ENCODE measurements at regions not wholly inside any gene's neighbourhood (a gene's known extent, or its start where the extent isn't known, plus 50 kb on each side); places are given as distances from the start of the nearest gene placed in this dataset.

DNA sequence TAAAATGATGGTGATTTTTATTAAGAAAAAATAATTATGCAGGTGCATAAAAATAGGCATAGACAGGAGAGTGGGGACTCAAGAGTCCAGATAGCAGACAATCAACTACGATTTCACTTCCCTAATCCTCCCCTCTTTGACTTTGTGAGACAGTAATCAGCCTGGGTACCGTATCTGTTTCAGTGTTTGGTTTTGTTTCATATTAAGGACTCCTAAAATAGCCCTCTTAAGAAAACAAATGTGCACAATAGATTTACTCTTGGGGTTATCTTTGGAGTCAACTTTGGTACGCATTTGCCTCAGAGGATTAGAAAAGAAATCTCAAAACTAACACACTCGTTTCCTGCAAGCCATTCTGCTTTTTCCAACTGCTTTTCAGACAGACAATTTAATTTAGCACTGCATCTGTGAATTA, 96.3 kb downstream of the ZNF608 start:
- ATAC-seq (replicated peaks in 6 of 8), result no peak
- 40 to 89% (median 69%) methylated on average over 1 to 4 of the region's 4 CpGs for WGBS, 10 experiments
- H3K27ac ChIP-seq, result peak overlapping the region in 1 of 2 donors; percentile 0
- in situ Hi-C loops (cut with MboI; ENCODE audit: low pct_unique_long_range_greater_than_20kb in 2 of 9, low sequenced_read_pairs in 9 of 9, unreplicated experiment in 9 of 9), result no loop called here
- peaks cover 71 to 74% of the 10 kb centered on the region in 2 donors for H3K4me1 ChIP-seq (replicated peaks in 1 of 2)
- no peak overlapping the region for H3K4me3 ChIP-seq

DNA sequence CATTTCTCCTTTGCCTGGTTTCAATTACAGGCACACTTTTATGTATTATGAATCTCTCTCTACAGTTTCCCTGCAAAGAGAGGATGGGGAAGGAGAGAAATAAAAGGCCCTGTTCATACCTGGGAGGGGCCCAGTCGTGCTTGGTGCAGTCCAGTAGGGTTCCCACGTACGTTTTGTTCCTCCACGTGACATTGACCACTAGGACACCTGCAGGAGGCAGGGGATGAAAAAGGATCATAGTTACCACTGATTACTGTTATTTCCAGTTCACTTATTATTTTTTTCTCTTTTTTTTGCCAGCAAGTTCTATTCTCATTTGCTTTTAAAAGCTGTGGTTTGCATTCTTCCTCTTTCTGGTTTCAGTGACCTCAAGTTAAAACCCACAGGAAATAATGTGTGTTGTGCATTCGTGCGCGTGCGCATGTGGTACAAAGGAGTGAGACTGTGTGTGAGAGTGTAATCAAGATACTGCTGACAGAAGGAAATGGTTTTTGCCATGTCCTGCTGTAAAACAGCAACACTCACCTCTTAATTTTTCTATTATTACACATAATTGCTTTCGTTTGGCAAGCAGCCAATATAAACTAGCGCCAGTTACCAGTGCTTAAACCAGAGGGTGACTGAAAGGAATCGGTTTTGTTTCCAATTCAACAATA, 96.8 kb downstream of the ZNF608 start:
- Histone ChIP-seq H3K4me1 (replicated peaks in 1 of 2) (peaks cover 65 to 69% of the 10 kb centered on the region in 2 donors), H3K4me3 (no peak overlapping the region), H3K27ac (peak overlapping the region in 1 of 2 donors; percentile 0)
- in situ Hi-C loops (cut with MboI; ENCODE audit: low pct_unique_long_range_greater_than_20kb in 2 of 9, low sequenced_read_pairs in 9 of 9, unreplicated experiment in 9 of 9), result no loop called here
- ATAC-seq (replicated peaks in 6 of 8), result no peak
- 30 to 79% (median 62%) methylated on average over 1 to 11 of the region's 11 CpGs for WGBS, 10 experiments

DNA sequence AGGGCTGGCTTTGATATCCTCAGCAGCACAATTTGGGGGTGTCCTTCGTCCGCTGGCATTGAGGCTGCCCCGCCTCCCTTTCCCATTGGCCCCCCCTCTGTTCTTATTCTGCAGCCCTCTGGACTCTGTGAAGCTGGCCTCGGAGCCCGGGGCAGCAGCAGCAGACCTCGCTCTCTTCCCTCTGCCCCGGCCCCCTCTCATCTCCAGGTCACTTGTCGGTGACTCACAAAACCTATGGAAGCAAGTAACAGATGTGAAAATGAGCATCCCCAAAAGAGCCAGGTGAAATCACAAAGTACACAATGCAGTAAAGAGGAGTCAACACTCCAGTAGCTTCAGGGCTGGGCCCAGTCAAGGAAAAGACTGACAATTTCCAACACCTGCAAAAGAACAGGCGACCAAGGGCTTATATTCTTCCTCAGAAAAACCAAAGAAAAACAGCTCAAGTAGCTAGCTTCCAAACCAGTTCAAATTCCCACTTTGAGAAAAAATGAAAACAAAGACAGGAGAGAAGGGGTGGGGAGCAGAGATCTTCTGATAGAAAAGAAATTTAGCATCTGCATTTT, 97.5 kb downstream of the ZNF608 start:
- peaks cover 59 to 68% of the 10 kb centered on the region in 2 donors for H3K4me1 ChIP-seq (replicated peaks in 1 of 2)
- H3K27ac ChIP-seq, result peak overlapping the region in 1 of 2 donors; percentile 0
- WGBS, 10 experiments, result 40 to 100% (median 82%) methylated on average over 1 to 6 of the region's 9 CpGs; no CpG with 5 or more reads in 2 of the 10 experiments
- ATAC-seq (replicated peaks in 6 of 8), result no peak
- H3K4me3 ChIP-seq, result no peak overlapping the region
- in situ Hi-C loops (cut with MboI; ENCODE audit: low pct_unique_long_range_greater_than_20kb in 2 of 9, low sequenced_read_pairs in 9 of 9, unreplicated experiment in 9 of 9), result no loop called here

DNA sequence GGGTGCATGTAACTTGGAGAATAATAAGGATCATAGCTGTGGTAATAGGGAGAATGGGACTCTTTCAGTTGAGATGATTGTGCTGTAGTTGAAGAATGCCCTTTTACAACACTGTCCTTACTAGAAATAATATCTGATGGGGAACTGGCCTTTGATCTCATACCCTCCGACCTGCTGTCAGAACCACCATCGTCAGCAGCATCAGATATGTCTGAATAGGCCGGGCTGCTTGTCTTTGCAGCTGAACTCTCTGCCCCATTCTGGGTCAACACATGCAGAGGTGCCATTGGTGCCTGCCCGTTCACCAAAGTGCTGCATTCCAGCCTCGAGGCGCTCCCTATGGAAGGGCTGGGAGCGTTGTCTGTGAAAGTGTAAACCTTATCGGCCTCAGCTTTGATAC, 99.1 kb downstream of the ZNF608 start:
- H3K4me1 ChIP-seq (replicated peaks in 1 of 2), result peaks cover 56 to 72% of the 10 kb centered on the region in 2 donors
- ATAC-seq (replicated peaks in 6 of 8), result no peak
- in situ Hi-C loops (cut with MboI; ENCODE audit: low pct_unique_long_range_greater_than_20kb in 2 of 9, low sequenced_read_pairs in 9 of 9, unreplicated experiment in 9 of 9), result no loop called here

DNA sequence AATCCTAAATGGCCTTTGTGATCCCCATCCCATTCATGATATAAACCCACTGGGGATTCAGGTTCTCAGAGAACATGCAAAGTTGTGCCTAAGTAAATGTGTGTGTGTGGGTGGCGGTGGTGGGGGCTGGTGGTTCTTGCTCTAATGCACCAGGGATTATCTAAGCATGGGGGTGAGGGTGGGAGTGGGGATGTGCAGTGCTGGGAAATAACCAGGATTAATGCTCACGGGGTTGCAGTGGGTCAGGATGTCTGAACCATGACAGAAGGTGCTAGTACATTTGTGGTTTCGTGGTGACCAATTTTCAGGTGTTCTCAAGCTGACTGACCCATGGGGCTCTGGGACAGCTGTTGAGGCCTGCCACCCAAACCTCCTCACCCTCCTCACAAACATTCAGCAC, 101.0 kb downstream of the ZNF608 start:
- Histone ChIP-seq H3K4me1 (replicated peaks in 1 of 2) (peaks cover 41 to 62% of the 10 kb centered on the region in 2 donors), H3K4me3 (no peak overlapping the region), H3K27ac (no peak overlapping the region)
- WGBS, 10 experiments, result 79 to 100% (median 83%) methylated on average over 1 to 2 of the region's 3 CpGs; no CpG with 5 or more reads in 7 of the 10 experiments
- in situ Hi-C loops (cut with MboI; ENCODE audit: low pct_unique_long_range_greater_than_20kb in 2 of 9, low sequenced_read_pairs in 9 of 9, unreplicated experiment in 9 of 9), result no loop called here
- no peak for ATAC-seq (replicated peaks in 6 of 8)

More for the DNA sequence above, 99.1 kb downstream of the ZNF608 start:
- Histone ChIP-seq H3K4me3 (no peak overlapping the region), H3K27ac (no peak overlapping the region)
- WGBS, 10 experiments, result 71 to 100% (median 100%) methylated on average over 1 to 8 of the region's 8 CpGs; no CpG with 5 or more reads in 4 of the 10 experiments

DNA sequence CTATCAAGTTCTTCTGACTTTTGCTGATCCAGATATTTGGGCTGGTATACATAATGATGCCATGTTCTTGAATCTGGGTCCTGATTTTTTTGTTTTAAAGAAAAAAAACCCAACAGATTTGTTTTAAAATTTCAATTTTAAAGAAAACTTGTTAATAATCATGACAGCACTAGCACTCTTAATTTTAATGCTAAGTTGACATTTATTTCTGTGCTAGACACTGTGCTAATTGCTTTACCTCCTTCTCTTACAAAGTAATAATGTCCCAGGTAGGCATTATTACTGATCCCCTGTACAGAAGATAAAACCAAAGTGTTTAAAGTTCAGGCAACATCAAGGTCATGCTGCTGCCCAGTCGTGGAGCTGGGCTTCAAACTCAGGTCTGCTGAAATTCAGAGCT, 101.9 kb downstream of the ZNF608 start:
- WGBS, 10 experiments, result 56 to 100% (median 85%) methylated on average over 1 of the region's 1 CpG; no CpG with 5 or more reads in 1 of the 10 experiments
- in situ Hi-C loops (cut with MboI; ENCODE audit: low pct_unique_long_range_greater_than_20kb in 2 of 9, low sequenced_read_pairs in 9 of 9, unreplicated experiment in 9 of 9), result no loop called here
- Histone ChIP-seq H3K27ac (no peak overlapping the region), H3K4me3 (no peak overlapping the region), H3K4me1 (replicated peaks in 1 of 2) (peaks cover 33 to 58% of the 10 kb centered on the region in 2 donors)
- ATAC-seq (replicated peaks in 6 of 8), result no peak

DNA sequence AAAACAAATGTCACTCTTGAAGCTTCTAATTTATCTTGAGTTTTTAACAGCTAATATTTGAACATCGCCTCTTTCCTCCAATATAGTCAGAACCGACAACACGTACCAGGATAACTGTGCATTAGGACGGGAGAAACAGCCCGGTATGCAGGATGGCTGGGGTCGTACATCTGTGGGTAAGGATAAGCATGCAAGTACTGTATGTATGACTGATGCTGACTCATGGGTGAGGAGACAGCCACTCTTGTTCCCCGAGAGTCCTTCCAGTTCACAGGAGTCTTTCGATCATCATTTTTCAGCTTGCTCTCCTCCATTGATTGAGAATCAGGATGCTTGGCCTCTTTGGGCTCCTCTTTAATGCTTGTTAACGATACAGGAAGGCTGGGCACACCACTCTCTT, 102.3 kb downstream of the ZNF608 start:
- in situ Hi-C loops (cut with MboI; ENCODE audit: low pct_unique_long_range_greater_than_20kb in 2 of 9, low sequenced_read_pairs in 9 of 9, unreplicated experiment in 9 of 9), result no loop called here
- peak in 2 of 8 experiments; percentile 54 to 62 for ATAC-seq (replicated peaks in 6 of 8)
- Histone ChIP-seq H3K4me3 (no peak overlapping the region), H3K4me1 (replicated peaks in 1 of 2) (peaks cover 31 to 58% of the 10 kb centered on the region in 2 donors), H3K27ac (no peak overlapping the region)
- 56 to 96% (median 89%) methylated on average over 2 to 9 of the region's 9 CpGs for WGBS, 10 experiments

DNA sequence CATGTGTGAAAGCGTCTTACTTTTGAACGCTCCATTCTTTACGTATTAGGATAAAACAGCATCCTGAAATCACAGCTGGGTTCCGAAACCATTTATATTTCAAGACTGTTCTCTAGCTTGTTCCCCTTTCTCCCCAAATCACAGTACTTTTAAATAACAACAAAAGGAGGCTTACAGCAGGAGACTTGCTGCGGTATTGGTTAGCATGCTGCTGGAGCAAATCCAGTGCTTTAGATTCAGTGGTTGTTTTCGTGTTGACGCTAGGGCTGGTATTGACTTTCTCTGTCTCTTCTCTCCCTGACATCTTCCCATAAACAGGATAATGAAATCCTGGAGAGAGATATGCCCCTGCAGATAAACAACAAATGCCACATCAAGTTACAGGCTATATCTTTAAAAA, 103.1 kb downstream of the ZNF608 start:
- Histone ChIP-seq H3K27ac (no peak overlapping the region), H3K4me3 (no peak overlapping the region), H3K4me1 (replicated peaks in 1 of 2) (peaks cover 25 to 56% of the 10 kb centered on the region in 2 donors)
- ATAC-seq (replicated peaks in 6 of 8), result no peak
- 51 to 100% (median 96%) methylated on average over 2 to 7 of the region's 7 CpGs; no CpG with 5 or more reads in 1 of the 10 experiments for WGBS, 10 experiments
- in situ Hi-C loops (cut with MboI; ENCODE audit: low pct_unique_long_range_greater_than_20kb in 2 of 9, low sequenced_read_pairs in 9 of 9, unreplicated experiment in 9 of 9), result no loop called here

DNA sequence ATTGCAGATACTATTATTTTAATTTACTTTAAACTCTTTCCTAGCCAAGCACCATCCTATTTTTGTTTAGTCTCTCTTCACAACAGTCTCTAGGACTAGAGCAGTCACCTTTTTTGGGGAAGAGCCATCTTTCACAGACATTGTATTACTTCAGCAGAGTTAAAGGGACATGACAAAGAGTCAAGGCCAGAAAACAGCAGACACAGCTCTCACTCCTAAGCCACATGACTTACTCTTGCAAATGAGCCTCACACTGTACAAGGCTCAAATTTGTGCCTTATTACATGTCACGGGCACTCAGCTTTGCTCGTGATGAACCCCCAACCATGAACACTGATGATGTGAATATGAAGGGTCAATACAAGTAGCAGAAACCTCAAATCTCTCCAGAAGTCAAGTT, 104.3 kb downstream of the ZNF608 start:
- Histone ChIP-seq H3K4me1 (replicated peaks in 1 of 2) (peaks cover 18 to 45% of the 10 kb centered on the region in 2 donors), H3K27ac (no peak overlapping the region), H3K4me3 (no peak overlapping the region)
- WGBS, 10 experiments, result 42 to 100% (median 83%) methylated on average over 1 to 2 of the region's 2 CpGs; no CpG with 5 or more reads in 1 of the 10 experiments
- ATAC-seq (replicated peaks in 6 of 8), result peak in 2 of 8 experiments; percentile 58 to 60
- in situ Hi-C loops (cut with MboI; ENCODE audit: low pct_unique_long_range_greater_than_20kb in 2 of 9, low sequenced_read_pairs in 9 of 9, unreplicated experiment in 9 of 9), result no loop called here

DNA sequence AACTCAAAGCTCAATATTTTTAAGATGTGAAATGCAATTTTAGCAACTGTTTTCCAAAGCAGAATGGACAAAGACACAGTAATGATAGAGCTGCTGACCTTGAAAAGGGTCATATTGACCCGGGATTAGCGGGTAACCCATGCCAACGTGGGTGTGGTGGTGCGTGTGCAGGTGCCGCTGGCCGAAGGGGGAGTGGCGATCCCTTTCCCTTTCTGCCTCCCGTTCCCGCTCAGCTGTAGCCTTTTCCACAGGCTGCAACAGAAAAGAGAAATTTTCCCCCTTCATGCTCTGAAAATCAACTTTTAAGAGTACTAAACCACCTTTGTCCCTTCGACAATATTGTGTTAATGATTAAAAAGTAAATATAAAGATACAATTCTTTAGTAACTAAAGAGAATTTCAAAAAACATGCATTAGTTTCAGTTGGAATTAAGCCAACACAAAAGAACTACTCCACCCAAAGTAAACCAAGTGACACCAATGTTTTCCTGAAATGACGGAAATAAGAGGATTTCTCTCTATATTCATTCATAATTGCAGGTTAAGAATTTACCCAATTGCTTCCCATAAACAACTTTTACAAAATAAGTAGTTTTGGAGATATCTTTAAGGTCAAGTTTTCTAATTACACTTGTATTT, 105.2 kb downstream of the ZNF608 start:
- no peak overlapping the region for H3K4me3 ChIP-seq
- no peak overlapping the region for H3K27ac ChIP-seq
- WGBS, 10 experiments, result 74 to 92% (median 85%) methylated on average over 3 to 11 of the region's 11 CpGs; no CpG with 5 or more reads in 1 of the 10 experiments
- no peak for ATAC-seq (replicated peaks in 6 of 8)
- peaks cover 15 to 43% of the 10 kb centered on the region in 2 donors for H3K4me1 ChIP-seq (replicated peaks in 1 of 2)
- in situ Hi-C loops (cut with MboI; ENCODE audit: low pct_unique_long_range_greater_than_20kb in 2 of 9, low sequenced_read_pairs in 9 of 9, unreplicated experiment in 9 of 9), result no loop called here

DNA sequence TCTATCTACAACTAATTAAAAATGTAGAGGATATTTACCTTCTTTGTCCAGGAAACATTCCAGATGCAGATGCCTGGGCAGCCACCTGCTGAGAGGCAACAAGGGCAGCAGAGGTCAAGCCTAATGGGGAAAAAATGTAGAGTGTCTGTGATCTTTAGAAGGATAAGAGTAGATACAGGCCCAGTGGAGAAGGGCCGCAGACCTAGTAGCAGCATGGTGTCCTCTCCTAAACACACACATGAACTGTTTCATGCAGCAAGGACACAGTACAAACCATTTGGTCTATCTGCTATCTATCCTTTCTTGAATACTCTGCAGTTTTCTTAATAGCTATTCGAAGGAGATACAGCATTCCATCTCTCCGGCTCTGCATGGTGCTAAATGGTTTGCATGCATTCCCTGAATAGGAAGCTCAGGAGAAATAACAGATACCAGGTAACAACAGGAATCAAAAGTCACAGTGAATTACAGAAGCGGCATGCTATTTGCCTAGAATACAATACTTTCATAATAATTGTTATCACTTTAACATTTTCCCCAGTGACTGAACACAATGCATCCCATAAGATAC, 107.3 kb downstream of the ZNF608 start:
- H3K4me1 ChIP-seq (replicated peaks in 1 of 2), result peaks cover 27 to 60% of the 10 kb centered on the region in 2 donors
- no peak overlapping the region for H3K27ac ChIP-seq
- 40 to 81% (median 61%) methylated on average over 1 to 4 of the region's 4 CpGs; no CpG with 5 or more reads in 2 of the 10 experiments for WGBS, 10 experiments
- H3K4me3 ChIP-seq, result no peak overlapping the region
- no peak for ATAC-seq (replicated peaks in 6 of 8)
- in situ Hi-C loops (cut with MboI; ENCODE audit: low pct_unique_long_range_greater_than_20kb in 2 of 9, low sequenced_read_pairs in 9 of 9, unreplicated experiment in 9 of 9), result no loop called here

DNA sequence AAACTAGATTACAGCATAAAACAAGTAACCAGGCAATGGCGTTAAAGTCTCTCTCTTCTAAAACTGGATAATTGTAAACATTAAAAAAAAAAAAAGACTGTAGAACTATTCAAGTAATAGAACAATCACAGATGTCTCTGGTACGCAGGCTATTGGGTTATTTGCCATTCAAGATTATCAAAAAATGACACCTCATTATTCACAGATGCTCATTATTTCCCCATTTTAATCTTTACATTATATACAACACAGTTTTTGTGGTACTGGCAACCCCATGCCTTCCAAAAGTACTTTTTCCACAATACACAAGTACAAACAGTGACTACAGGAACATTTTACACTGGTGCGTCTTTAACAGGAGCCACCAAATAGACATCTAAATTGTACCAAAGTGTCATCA, 109.4 kb downstream of the ZNF608 start:
- Histone ChIP-seq H3K4me1 (replicated peaks in 1 of 2) (peaks cover 37 to 60% of the 10 kb centered on the region in 2 donors), H3K27ac (no peak overlapping the region), H3K4me3 (no peak overlapping the region)
- no peak for ATAC-seq (replicated peaks in 6 of 8)
- WGBS, 10 experiments, result 89 to 100% (median 96%) methylated on average over 1 to 3 of the region's 3 CpGs
- in situ Hi-C loops (cut with MboI; ENCODE audit: low pct_unique_long_range_greater_than_20kb in 2 of 9, low sequenced_read_pairs in 9 of 9, unreplicated experiment in 9 of 9), result no loop called here

DNA sequence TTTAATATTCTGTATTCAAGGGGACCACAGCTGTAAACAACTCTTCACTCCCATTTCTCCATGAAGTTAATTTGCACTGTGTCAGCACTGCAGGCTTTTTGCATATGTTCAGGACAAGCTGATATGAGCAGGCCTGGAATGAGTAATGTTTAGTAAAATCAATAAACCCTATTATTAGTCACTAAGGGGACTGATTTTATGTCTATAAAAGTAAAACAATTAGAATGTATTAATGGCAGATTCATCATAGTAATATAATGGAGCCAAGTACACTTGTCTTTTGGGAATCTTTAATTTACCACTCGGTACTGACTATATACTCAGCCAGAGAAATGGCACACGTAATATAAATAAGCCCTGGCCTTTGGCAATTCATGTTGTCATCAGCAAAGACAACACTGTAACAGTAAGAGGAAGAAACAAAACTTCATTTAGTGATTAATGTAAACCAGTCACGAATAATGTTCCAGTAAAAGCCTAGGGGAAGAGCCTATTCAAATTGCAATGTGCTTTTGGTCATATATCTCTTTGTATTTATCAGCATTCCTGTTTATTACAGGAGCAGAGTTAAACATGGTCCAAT, 111.6 kb downstream of the ZNF608 start:
- in situ Hi-C loops (cut with MboI; ENCODE audit: low pct_unique_long_range_greater_than_20kb in 2 of 9, low sequenced_read_pairs in 9 of 9, unreplicated experiment in 9 of 9), result no loop called here
- ATAC-seq (replicated peaks in 6 of 8), result peak; percentile 69 to 91 (median 82)
- WGBS, 10 experiments, result 0 to 72% (median 21%) methylated on average over 1 to 3 of the region's 3 CpGs; no CpG with 5 or more reads in 1 of the 10 experiments
- H3K27ac ChIP-seq, result no peak overlapping the region
- H3K4me3 ChIP-seq, result no peak overlapping the region
- H3K4me1 ChIP-seq (replicated peaks in 1 of 2), result peaks cover 55 to 69% of the 10 kb centered on the region in 2 donors

All from motor neuron (in vitro differentiated cells).